Hematopoietic multipotent progenitor cell treated with erythropoietin and hydrocortisone succinate and interleukin-3 and kit ligand, for 15 days (in vitro differentiated cells): ENCODE measurements at regions not wholly inside any gene's neighbourhood (a gene's known extent, or its start where the extent isn't known, plus 50 kb on each side); places are given as distances from the start of the nearest gene placed in this dataset.
A peak's percentile ranks its signal among the peaks of the same experiment; 100 is the strongest.
"Not testable (repeated sequence)": the region's sequence is repeated elsewhere in the genome, so short reads cannot be mapped to it uniquely, and the experiment has no call there.

Source experiments
- DNase-seq: peaks from one replicate; pipeline ENCODE4 v3.0.0-alpha.2; 2015; ENCODE audit warnings: low spot score

- DNase-seq: no peak
Observed at GRCh38 chr2:235105821-235106359, 154.1 kb downstream of the SH3BP4 start.

GRCh38 chr2:235106874-235107639, 155.2 kb downstream of the SH3BP4 start:
- DNase-seq: no peak

- no peak for DNase-seq
Observed at GRCh38 chr2:235107640-235107951, 155.8 kb downstream of the SH3BP4 start.

GRCh38 chr2:235109561-235109960, 157.7 kb downstream of the SH3BP4 start:
- not testable (repeated sequence) for DNase-seq

GRCh38 chr2:235112365-235112764, 160.5 kb downstream of the SH3BP4 start:
- DNase-seq: no peak

- DNase-seq: no peak
Observed at GRCh38 chr2:235113854-235114253, 162.0 kb downstream of the SH3BP4 start.

- no peak for DNase-seq
Observed at GRCh38 chr2:235114286-235114685, 162.5 kb downstream of the SH3BP4 start.

- no peak for DNase-seq
Observed at GRCh38 chr2:235115521-235115920, 163.7 kb downstream of the SH3BP4 start.

- peak; percentile 7 for DNase-seq
Observed at GRCh38 chr2:235116885-235117492, 165.2 kb downstream of the SH3BP4 start.

GRCh38 chr2:235126768-235127167, 175.0 kb downstream of the SH3BP4 start:
- no peak for DNase-seq

GRCh38 chr2:235127931-235128330, 176.1 kb downstream of the SH3BP4 start:
- DNase-seq: no peak

- no peak for DNase-seq
Observed at GRCh38 chr2:235129850-235130249, 178.0 kb downstream of the SH3BP4 start.

- no peak for DNase-seq
Observed at GRCh38 chr2:235131334-235132305, 179.8 kb downstream of the SH3BP4 start.

GRCh38 chr2:235132651-235133050, 180.8 kb downstream of the SH3BP4 start:
- no peak for DNase-seq

- DNase-seq: no peak
Observed at GRCh38 chr2:235133837-235134236, 182.0 kb downstream of the SH3BP4 start.

- no peak for DNase-seq
Observed at GRCh38 chr2:235134420-235134819, 182.6 kb downstream of the SH3BP4 start.

GRCh38 chr2:235135195-235135965, 183.6 kb downstream of the SH3BP4 start:
- DNase-seq: no peak

GRCh38 chr2:235135990-235136561, 184.3 kb downstream of the SH3BP4 start:
- DNase-seq: peak; percentile 33

GRCh38 chr2:235138339-235138738, 186.5 kb downstream of the SH3BP4 start:
- DNase-seq: no peak

GRCh38 chr2:235139956-235140800, 188.4 kb downstream of the SH3BP4 start:
- no peak for DNase-seq

- no peak for DNase-seq
Observed at GRCh38 chr2:235140801-235141081, 188.9 kb downstream of the SH3BP4 start.
